HepG2 (cell line): ENCODE measurements at regions not wholly inside any gene's neighbourhood (a gene's known extent, or its start where the extent isn't known, plus 50 kb on each side); places are given as distances from the start of the nearest gene placed in this dataset.

Experiments
- CTCF ChIP-seq: sonication (generic); formaldehyde crosslinking; IDR thresholded peaks from 2 replicates; pipeline ENCODE4 v1.5.0; 2020; ENCODE audit warnings: mild to moderate bottlenecking, missing genetic modification reagents, moderate library complexity
- E2F5 ChIP-seq: sonication (generic); formaldehyde crosslinking; conservative IDR thresholded peaks from 2 replicates; pipeline ENCODE4 v1.4.0; 2020; ENCODE audit warnings: missing genetic modification reagents
- MTA1 ChIP-seq: sonication (generic); formaldehyde crosslinking; IDR thresholded peaks from 2 replicates; pipeline ENCODE4 v1.4.0; 2020; ENCODE audit warnings: missing genetic modification reagents, mild to moderate bottlenecking, borderline replicate concordance
- POLR2A ChIP-seq, 2 experiments: IDR thresholded peaks; 2 replicates each; pipeline ENCODE4 v1.6.1; 2011; ENCODE audit warnings: low read depth in 2 of 2, low read length in 2 of 2, mild to moderate bottlenecking in 1 of 2, moderate library complexity in 1 of 2; ENCODE audit not compliant: insufficient read depth in 1 of 2
- POLR2AphosphoS5 ChIP-seq: IDR thresholded peaks from 2 replicates; pipeline ENCODE4 v1.6.1; 2012; ENCODE audit warnings: low read depth, low read length
- ZBTB1 ChIP-seq: sonication (generic); formaldehyde crosslinking; IDR thresholded peaks from 2 replicates; pipeline ENCODE4 v1.4.0; 2020; ENCODE audit warnings: missing genetic modification reagents, borderline replicate concordance
- TF ChIP-seq, protein P1 (sequence below): sonication (generic); formaldehyde crosslinking; IDR thresholded peaks from 2 replicates; pipeline ENCODE4 v1.5.0; 2020; ENCODE audit warnings: mild to moderate bottlenecking, missing genetic modification reagents

DNA sequence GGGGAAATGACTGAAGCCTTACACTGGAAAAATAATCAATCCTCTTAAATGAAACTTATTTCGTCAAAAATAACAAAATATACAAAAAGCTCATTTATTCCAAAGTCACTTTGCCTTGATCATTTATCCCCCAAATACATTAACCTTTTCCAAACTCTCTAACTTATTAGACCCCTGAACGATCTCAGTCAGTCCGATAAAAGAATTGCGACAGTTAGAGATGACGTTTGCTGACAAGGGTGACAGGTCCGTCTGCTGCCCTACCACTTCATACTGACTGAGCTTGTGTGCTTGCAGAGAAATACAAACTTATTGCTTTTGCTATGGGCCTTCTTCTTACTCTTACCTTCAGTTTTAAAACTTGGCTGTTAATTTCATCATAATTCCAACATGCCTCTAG lies 169.7 kb downstream of the ZDHHC21 start:
- TF ChIP-seq POLR2AphosphoS5 (no peak), POLR2A (IDR thresholded peaks at IDR 0.05; ENCODE audit: insufficient read depth in 1 of 2, low read depth in 2 of 2, low read length in 2 of 2) (no peak), ZBTB1 (no peak), E2F5 (CRISPR knock-in tag) (no peak), CTCF (CRISPR knock-in tag) (no peak), MTA1 (no peak)
- TF ChIP-seq, protein P1, sequence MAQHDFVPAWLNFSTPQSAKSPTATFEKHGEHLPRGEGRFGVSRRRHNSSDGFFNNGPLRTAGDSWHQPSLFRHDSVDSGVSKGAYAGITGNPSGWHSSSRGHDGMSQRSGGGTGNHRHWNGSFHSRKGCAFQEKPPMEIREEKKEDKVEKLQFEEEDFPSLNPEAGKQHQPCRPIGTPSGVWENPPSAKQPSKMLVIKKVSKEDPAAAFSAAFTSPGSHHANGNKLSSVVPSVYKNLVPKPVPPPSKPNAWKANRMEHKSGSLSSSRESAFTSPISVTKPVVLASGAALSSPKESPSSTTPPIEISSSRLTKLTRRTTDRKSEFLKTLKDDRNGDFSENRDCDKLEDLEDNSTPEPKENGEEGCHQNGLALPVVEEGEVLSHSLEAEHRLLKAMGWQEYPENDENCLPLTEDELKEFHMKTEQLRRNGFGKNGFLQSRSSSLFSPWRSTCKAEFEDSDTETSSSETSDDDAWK (CRISPR knock-in tag): no peak
